H1 (cell line): ENCODE measurements at regions not wholly inside any gene's neighbourhood (a gene's known extent, or its start where the extent isn't known, plus 50 kb on each side); places are given as distances from the start of the nearest gene placed in this dataset.

Experiments used
- BRCA1 ChIP-seq: IDR thresholded peaks from 2 replicates; pipeline ENCODE4 v1.6.1; 2012; ENCODE audit warnings: low read depth, low read length, improper control_type of control experiment
- PHF8 ChIP-seq: fragments of 200-600 bp; sonication (generic); conservative IDR thresholded peaks from 2 replicates; pipeline ENCODE4 v1.7.1; 2012; ENCODE audit warnings: low read depth, mild to moderate bottlenecking, inconsistent platforms, low read length, moderate library complexity
- SIRT6 ChIP-seq: IDR thresholded peaks from one replicate; pipeline ENCODE4 v1.7.1; 2012; ENCODE audit warnings: low read length, inconsistent platforms
- SP4 ChIP-seq: IDR thresholded peaks from 2 replicates; pipeline ENCODE4 v1.6.1; 2012; ENCODE audit warnings: low read length, inconsistent platforms
- TCF12 ChIP-seq: IDR thresholded peaks from 2 replicates; pipeline ENCODE4 v1.6.1; 2011; ENCODE audit warnings: low read depth, mild to moderate bottlenecking, low read length

GRCh38 chr5:167286891-167287290 lies 1004.6 kb upstream of the WWC1 start (continued):
- TF ChIP-seq SP4 (no peak), BRCA1 (no peak), PHF8 (no peak), TCF12 (no peak), SIRT6 (no peak)
